ENCODE measurements at regions not wholly inside any gene's neighbourhood (a gene's known extent, or its start where the extent isn't known, plus 50 kb on each side); places are given as distances from the start of the nearest gene placed in this dataset.

DNA sequence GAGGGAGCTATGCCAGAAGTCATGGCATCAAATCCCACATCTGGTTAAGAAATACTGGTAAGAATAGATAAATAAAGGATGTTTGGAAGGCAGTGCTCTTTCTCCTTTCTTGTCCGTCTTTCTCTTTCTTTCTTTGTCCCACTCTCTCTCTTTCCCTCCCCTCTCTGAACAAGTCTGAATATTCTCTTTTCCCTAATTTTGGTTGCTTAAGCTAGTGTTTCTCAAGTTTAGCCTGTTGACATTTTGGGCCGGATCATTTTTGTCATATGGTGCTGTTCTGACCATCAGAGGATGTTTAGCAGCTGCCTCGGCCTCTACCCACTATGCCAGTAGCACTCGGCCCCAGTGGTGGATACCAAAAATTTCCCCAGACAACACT, 405.3 kb upstream of the C2CD4B start:
- DNase-seq = no peak

DNA sequence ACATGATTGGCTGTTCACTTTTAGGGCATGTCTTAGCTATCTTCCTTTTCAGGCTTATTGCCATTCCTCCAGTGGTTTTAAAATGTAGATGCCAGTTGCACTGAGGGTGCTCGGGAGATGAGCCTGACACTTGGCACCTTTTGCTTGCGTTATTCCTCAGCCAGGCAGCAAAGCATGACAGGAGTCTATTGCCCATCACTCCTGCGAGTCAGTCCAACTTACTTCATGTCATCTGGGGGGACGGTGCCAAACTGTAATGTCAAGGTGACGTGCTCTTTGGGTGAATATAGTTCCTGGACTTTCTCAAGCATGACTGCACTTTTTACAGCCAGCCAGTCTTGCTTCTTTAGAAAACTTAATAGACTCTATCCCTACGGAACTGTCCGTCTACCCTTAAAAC, 406.0 kb upstream of the C2CD4B start:
- no peak for DNase-seq

DNA sequence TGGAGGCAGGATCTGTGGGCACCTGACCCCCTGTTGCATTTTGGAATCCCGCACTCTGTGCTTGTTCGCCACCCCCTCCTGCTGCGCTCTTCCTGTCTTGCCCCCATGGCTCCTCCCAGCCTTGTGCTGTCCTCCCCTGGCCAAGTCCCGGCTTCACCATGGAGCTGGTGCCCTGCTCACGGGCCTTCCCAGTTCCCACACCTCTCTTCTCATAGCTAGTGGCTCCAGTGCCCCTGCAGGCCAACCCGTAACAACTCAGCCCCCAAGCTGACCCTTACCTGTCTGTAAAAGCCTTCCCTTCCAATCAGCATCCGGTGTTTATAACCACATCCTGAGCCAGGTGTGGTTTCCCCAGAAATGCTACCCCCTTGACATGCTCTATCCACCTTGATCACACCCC, 407.7 kb upstream of the C2CD4B start:
- DNase-seq = no peak

DNA sequence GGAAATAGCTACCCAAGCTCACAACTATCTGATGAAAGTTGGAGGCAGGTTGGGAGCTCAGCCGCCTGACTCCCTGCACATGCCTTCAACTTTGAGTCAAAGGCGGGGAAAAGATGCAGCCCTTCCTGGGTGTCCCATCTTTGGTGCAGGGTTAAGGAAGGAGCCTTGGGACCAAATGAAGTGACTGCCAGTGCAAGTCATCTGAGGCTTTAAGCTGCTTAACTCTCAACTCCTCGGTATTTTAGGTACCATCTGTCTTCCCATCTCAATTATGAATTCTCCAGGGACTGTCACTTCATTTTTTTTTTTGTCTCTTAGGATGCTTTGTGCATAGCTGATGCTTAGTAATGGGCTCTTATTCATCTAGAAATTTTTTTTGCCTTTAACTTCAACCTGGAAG, 408.8 kb upstream of the C2CD4B start:
- no peak for DNase-seq

DNA sequence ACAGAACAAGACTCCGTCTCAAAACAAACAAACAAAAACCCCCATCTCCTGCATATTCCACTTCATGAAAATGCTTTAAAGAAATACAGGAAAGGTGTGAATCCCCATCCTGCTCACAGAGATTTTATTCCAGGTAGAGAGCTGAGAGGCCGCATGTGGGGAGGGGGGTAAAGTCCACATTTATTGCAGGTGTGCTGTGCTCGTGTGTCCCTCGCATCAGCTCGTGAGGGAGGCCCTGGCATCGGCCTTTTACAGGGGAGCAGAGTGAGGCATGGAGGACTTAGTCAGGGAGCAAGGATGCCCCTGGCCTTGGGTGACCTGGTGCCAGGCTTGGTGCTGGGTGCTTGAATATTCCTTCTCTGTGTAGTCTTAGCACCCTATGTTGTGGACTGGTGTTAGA, 413.5 kb upstream of the C2CD4B start:
- no peak for DNase-seq

DNA sequence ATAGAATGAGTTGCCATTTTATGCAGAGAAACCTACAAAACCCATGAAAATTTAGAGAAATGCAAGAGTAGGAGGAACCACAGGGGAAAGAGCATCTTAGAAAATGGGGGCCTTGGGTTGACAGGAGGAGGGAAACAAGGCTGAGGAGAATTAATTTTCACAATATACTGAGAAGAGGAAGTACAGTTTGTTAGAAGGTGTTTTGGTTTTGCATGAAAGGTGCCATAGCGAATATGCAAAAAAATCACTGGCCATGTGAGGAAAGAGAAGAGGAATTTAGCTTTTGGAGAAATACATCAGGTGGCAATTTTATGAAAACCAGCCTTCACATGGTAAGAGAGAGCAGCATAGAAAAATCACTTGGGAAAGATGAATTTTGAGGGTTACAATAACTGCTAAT, 413.9 kb upstream of the C2CD4B start:
- no peak for DNase-seq

DNA sequence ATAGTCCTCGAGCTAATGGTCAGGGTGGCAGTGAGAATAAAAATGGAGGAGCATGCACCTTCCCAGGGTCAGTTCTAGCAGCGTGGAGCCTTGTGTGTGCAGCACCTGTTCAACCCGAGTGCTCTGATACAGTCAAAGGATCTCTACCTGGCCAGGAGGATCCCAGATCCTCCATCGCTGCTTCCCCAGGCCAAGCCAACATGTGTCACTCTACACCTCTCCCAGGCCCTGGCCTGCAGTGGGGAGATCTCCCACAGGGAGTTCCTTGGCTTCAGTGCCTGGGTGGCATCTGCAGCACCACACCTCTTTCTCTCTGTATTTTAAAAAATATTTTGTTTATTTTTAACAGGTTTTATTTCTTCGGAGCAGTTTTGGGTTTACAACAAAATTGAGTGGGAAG, 414.8 kb upstream of the C2CD4B start:
- DNase-seq = no peak

DNA sequence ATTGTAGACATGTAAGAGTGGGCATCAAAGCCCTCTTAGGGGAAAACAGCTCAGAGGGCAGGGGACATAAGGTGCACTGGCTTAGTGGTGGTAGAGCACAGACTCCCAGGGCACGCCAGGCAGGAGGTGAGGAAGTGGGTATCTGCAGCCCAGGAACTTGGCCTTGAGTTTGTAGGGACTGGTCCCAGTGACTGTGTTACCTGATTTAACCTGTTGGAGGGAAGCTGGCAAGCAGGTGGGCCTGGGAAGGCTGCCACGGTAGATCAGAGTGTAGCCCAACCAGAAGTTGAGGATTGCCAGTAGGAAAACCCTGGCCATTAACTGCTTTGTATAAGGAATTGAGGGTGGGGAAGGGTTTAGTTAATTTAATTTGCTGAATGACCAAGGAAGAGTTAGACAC, 417.5 kb upstream of the C2CD4B start:
- no peak for DNase-seq

GRCh38 chr15:62584301-62585235, 419.5 kb upstream of the C2CD4B start:
- DNase-seq = no peak

DNA sequence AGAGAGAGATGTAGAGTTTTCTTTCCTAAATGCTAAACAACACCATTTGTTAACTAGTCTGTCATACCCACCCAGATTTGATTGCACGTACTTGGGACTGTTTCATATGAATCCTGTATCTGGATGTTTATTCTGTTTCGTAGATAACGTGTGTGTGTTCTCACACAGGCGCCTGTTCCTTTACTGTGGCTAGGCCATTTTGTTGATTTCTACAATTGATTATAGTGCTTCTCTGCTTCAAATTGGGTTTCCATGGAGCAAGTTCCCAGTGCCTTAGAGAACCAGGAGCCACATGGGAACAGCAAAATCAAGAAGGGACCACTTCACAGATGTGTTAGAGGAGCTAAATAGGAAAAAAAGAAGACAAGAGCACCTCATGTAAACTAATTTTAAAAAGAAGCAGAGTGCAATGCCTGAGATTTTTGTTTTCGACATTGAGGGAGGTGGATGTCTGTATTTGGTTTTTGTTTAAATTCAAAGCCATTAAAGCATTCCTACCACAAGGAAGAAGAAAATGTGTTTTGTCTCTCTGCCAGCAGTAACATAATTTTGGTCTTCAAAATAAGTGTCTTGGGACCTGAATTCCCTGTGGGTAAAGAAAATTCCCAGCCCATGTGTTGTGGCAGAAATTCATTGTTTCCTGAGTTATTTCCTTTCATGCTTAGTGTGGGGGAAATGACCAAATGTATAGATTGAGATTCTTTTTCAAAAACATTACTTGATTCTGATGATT, 424.0 kb upstream of the C2CD4B start:
- DNase-seq = no peak

DNA sequence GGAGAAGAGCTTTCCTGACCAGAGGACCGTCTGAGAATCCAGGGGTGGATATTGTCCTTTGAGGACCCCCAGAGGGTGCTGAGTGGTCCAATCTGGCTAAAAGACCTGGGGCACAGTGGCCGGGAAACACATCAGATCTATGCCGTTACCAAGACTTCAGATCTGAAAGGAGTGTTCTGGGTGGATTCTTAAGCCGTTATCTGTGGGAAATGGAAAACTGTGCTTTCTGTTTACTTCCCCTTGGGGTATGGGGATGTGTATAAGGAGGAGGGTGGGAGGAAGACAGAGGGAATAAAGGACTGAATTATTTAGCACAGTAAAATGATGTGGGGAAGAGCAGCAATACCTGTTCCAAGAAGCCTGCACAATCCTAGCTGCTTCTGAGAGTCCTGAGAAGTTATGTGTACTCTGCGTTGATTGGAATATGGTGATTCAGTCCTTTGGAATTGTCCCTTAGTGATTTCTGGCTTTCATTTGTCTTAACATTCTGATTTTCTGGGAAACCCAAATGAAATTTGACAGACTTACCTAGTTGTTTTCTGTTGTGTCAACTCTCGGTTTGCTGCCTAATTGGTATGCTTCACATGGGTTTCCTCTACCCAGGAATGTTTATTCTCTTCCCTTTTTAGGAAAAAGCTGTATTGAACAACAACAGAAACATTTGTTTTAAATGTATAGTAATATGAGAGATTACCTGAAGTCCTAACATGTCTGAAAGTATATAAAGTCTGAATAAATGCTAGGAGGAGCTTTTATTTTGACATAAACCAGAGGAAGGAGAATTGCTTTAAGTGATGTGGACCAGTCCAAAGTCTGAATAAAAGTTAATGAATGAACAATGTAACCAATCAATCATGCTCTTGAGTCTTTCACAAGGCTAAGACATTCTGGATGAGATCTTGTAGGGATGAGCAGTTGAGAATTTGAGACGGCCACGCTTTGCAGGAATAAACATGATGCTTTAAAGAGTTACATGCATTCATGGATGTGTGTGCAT, 427.1 kb upstream of the C2CD4B start:
- no peak for DNase-seq

DNA sequence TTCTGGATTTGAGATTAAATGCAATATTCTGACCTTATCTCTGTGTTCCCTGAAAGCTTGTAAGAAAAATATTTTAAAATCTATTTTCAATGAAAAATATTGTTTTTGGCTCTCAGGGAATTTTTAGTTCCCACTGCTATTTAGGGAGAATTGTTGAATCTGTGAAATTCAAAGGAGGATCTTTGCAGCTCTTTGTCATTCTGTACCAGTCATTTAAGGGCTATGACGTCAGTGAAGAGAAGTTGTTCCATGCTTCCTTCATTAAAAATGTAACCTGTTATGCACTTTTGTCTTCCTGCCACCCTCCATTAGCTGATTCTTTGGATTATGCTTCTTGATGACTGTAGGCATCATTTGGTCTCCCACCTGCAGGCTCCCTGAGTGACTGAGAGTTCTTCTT, 427.8 kb upstream of the C2CD4B start:
- no peak for DNase-seq

DNA sequence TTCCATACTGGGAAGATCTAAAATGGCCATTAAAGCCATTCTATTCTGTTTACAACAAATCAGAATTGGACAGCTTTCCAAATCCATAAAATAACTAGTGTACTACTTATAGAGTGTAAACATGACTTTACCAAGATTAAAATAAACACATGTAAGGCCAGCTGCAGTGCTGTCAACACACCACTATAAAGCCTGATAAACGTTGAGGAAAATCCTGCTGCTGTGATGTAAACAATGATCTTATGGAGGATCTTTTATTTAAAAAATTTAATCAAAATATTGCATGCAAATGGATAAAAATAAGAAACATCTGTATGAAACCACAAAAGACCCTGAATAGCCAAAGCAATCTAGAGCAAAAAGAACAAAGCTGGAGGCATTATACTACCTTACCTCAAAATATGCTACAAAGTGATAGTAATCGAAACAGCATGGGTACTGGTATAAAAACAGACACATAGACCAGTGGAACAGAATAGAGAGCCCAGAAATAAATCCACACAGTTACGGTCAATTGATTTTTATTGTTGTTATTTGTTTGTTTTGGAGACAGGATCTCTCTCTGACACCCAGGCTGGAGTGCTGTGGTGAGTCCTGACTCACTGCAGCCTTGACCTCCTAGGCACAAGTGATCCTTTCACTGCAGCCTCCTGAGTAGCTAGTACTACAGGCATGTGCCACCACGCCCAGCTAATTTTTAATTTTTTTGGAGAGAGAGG, 428.8 kb upstream of the C2CD4B start:
- no peak for DNase-seq

DNA sequence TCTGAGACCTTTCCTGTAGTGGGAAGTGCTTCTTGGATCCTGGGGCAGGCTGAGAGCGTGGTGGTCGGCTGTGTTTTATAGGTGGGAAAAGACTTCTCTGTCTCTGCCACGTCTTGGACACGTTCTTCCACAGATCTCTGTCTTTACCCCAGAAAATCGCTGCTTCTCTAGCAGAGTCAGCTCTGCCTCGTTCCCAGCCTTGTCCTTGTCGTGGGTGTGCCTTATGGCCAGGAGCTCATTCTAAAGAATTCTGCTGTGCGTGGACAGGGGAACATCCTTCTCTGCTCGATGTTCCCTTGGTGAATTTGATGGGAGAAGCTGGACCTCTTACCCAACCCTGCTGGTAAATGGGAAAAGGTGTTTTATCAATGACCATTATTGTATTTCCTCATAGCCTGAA, 433.1 kb upstream of the C2CD4B start:
- no peak for DNase-seq

DNA sequence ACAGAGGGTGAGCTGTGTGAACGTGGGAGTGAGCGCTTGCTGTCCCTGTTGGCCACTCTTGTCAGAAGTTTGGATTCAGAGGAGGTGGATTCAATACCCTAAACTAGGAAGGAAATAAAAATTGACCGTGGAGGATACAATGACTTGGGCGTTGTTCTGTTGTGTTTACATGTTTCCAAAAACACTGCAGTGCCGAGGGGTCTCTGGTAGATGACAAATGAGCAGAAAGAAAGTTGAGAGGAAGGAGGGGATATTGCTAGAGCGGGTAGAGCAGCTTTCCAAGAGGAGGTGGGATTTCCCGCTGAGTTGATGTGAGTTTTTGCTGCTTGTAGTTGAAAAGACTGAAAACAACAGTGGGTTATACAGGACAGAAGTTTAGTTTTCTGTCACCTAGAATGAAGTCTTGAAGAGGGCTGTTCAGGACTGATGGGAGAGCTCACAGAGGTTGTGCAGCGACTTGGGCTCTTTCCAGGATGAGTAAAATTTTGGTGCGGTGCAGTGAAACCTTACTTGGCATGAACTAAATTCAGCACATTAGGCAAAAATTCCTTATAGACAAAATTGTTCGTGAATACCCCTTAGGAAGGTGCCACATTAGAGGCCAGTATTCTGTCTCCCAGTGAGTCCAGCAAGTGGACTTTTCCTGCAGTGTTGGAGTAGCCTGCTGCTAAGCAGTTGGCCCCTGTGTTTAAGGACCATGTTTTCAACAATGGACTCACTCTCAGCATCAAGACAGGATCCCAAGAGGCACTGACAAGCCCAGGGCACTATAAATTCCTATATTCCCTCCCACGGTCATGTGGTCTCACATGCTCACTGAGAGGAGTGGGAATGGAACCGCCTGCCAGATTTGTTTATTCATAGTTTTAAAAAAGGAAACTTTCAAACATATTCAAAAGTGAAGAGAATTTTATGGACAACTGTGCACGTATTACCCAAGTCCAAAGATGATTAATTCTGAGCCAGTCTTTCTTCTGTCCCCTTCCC, 435.0 kb upstream of the C2CD4B start:
- DNase-seq = no peak

DNA sequence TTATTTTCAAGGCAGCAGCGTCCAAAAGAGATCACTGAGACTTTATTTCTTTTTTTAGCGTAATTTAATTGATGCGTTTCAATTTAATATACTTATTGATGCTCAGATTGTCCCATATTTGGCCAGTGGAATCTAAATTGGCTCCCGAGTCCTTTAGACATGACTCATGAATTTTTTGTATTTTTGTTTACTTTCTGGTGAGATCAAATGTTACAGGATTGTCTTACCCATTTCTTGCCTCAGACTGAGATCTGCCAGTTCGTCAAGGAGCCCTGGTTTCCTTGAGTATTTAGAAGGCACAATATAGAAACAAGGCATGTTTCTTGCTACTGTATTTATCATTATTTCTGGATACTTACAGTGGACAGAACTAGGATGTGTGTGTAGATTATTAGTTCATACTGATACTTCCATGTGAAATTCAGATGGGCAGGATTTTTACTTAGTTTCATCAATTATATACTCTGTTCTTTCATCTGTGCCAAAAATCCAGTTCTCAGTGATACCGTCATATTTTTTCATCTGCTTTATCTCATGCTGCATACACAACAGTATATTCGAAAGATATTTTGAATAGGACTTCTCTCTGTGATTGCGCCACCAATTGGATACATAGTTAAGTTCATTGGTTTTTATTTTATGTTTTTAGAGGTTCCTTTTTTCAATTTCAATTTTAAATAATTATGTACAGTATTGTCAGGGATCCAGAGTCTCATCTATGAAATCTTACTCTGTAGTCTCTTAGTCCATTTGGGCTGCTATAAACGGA, 436.9 kb upstream of the C2CD4B start:
- no peak for DNase-seq

GRCh38 chr15:62603742-62604141, 438.7 kb upstream of the C2CD4B start:
- no peak for DNase-seq

GRCh38 chr15:62605282-62605681, 437.3 kb upstream of the TPM1 start:
- DNase-seq = no peak

Measured in hypothalamus (tissue), 51 donors.